IMR-90 (cell line): ENCODE measurements at regions not wholly inside any gene's neighbourhood (a gene's known extent, or its start where the extent isn't known, plus 50 kb on each side); places are given as distances from the start of the nearest gene placed in this dataset.

Experiments
- ATAC-seq: fragments of 200-7000 bp; cut with Tn5 transposase; 2 replicates; pipeline ENCODE4 v1.9.1; 2020; ENCODE audit warnings: low read depth, mild to moderate bottlenecking, moderate library complexity
- BruUV-seq: library from RNA; stranded (reverse); fragments of 400-500 nt; replicated peaks from 2 replicates; lab custom pipeline; 2021; lab: Mats Ljungman, UMichigan
- CTCF ChIA-PET: fragments of 300-600 bp; formaldehyde crosslinking; extraction: SDS; loops from one replicate; lab custom pipeline; 2021; ENCODE audit warnings: antibody characterized with exemption; lab: Yijun Ruan, JAX
- POLR2A ChIA-PET: fragments of 300-600 bp; sonication (Branson Sonifier 250); formaldehyde crosslinking; loops from one replicate; lab custom pipeline; 2022; ENCODE audit warnings: antibody characterized with exemption; ENCODE audit not compliant: unreplicated experiment; lab: Charles Lee
- DNase-seq: peaks from one replicate; pipeline ENCODE4 v3.0.0; 2013
- H2AFZ ChIP-seq: replicated peaks from 2 replicates; pipeline ENCODE3; 2013; ENCODE audit warnings: low read length, mild to moderate bottlenecking; ENCODE audit not compliant: poor library complexity
- H2AK5ac ChIP-seq: 2 replicates; pipeline ENCODE4 v1.6.1; 2013; ENCODE audit warnings: low read depth, low read length, inconsistent platforms
- H2AK9ac ChIP-seq: replicated peaks from 2 replicates; pipeline ENCODE3; 2013; ENCODE audit warnings: mild to moderate bottlenecking, low read depth, low read length, moderate library complexity; ENCODE audit not compliant: poor library complexity
- H2BK120ac ChIP-seq: 2 replicates; pipeline ENCODE4 v1.6.1; 2013; ENCODE audit warnings: low read depth, low read length, inconsistent platforms
- H2BK15ac ChIP-seq: 3 replicates; pipeline ENCODE4 v1.6.1; 2013; ENCODE audit warnings: low read depth, low read length, inconsistent platforms
- H2BK20ac ChIP-seq: 2 replicates; pipeline ENCODE4 v1.6.1; 2013; ENCODE audit warnings: low read depth, mild to moderate bottlenecking, inconsistent platforms, low read length, moderate library complexity
- H2BK5ac ChIP-seq: 2 replicates; pipeline ENCODE4 v1.6.1; 2013; ENCODE audit warnings: mild to moderate bottlenecking, low read depth, low read length, inconsistent platforms; ENCODE audit not compliant: poor library complexity, severe bottlenecking
- H3K14ac ChIP-seq: replicated peaks from 2 replicates; pipeline ENCODE4 v1.6.1; 2013; ENCODE audit warnings: low read depth, low read length, inconsistent platforms
- H3K18ac ChIP-seq: 2 replicates; pipeline ENCODE4 v1.6.1; 2013; ENCODE audit warnings: low read depth, low read length, control low read depth
- H3K23ac ChIP-seq: 2 replicates; pipeline ENCODE4 v1.6.1; 2013; ENCODE audit warnings: low read depth, low read length, inconsistent platforms
- H3K27ac ChIP-seq: 2 replicates; pipeline ENCODE4 v1.5.1; 2013; ENCODE audit warnings: mild to moderate bottlenecking, control low read depth, low read length; ENCODE audit not compliant: insufficient read depth
- H3K27me3 ChIP-seq: 2 replicates; pipeline ENCODE4 v1.6.1; 2013; ENCODE audit warnings: low read length; ENCODE audit not compliant: control insufficient read depth, insufficient read depth
- H3K36me3 ChIP-seq: 2 replicates; pipeline ENCODE4 v1.6.1; 2013; ENCODE audit warnings: low read length, mixed read lengths; ENCODE audit not compliant: control insufficient read depth, insufficient read depth
- H3K4ac ChIP-seq: 2 replicates; pipeline ENCODE4 v1.6.1; 2013; ENCODE audit warnings: low read depth, low read length, inconsistent platforms
- H3K4me1 ChIP-seq: 2 replicates; pipeline ENCODE4 v1.6.1; 2013; ENCODE audit warnings: low read length, mixed read lengths; ENCODE audit not compliant: control insufficient read depth, insufficient read depth
- H3K4me2 ChIP-seq: 2 replicates; pipeline ENCODE4 v1.6.1; 2013; ENCODE audit warnings: low read depth, mild to moderate bottlenecking, control low read depth, low read length, moderate library complexity
- H3K4me3 ChIP-seq: 2 replicates; pipeline ENCODE4 v1.5.1; 2013; ENCODE audit warnings: low read depth, mild to moderate bottlenecking, control low read depth, low read length, moderate library complexity; ENCODE audit not compliant: insufficient read depth
- H3K56ac ChIP-seq: 2 replicates; pipeline ENCODE4 v1.6.1; 2013; ENCODE audit warnings: low read length, inconsistent platforms; ENCODE audit not compliant: insufficient read depth; ENCODE audit errors: extremely low read depth
- H3K79me1 ChIP-seq, 2 experiments: 2 replicates each; pipeline ENCODE4 v1.6.1; 2013; ENCODE audit warnings: low read length in 2 of 2, inconsistent platforms in 1 of 2, low read depth in 1 of 2
- H3K9ac ChIP-seq: 2 replicates; pipeline ENCODE4 v1.6.1; 2013; ENCODE audit warnings: low read depth, low read length, control low read depth
- H3K9me1 ChIP-seq: 2 replicates; pipeline ENCODE4 v1.6.1; 2013; ENCODE audit warnings: low read length, inconsistent platforms; ENCODE audit not compliant: insufficient read depth
- H3K9me3 ChIP-seq: 2 replicates; pipeline ENCODE4 v1.6.1; 2013; ENCODE audit warnings: low read length; ENCODE audit not compliant: control insufficient read depth, insufficient read depth
- H4K20me1 ChIP-seq: 2 replicates; pipeline ENCODE4 v1.6.1; 2013; ENCODE audit warnings: low read length, inconsistent platforms; ENCODE audit not compliant: insufficient read depth
- H4K5ac ChIP-seq: 2 replicates; pipeline ENCODE4 v1.6.1; 2013; ENCODE audit warnings: mild to moderate bottlenecking, low read depth, low read length, control low read depth
- H4K8ac ChIP-seq, 2 experiments: 2 replicates each; pipeline ENCODE4 v1.6.1; 2013; ENCODE audit warnings: low read depth in 2 of 2, low read length in 2 of 2, control low read depth in 1 of 2, inconsistent platforms in 1 of 2
- H4K91ac ChIP-seq: 2 replicates; pipeline ENCODE4 v1.6.1; 2013; ENCODE audit warnings: low read depth, low read length, inconsistent platforms; ENCODE audit not compliant: insufficient read depth
- CTCF ChIP-seq: conservative IDR thresholded peaks from 2 replicates; pipeline ENCODE4 v1.5.1; 2012; ENCODE audit warnings: mild to moderate bottlenecking, low read depth, low read length, improper control_type of control experiment
- RAD21 ChIP-seq: IDR thresholded peaks from 2 replicates; pipeline ENCODE4 v1.6.1; 2012; ENCODE audit warnings: low read length, improper control_type of control experiment
- RFX5 ChIP-seq: IDR thresholded peaks from 2 replicates; pipeline ENCODE4 v1.8.0; 2012; ENCODE audit warnings: low read depth, mild to moderate bottlenecking, low read length, moderate library complexity
- USF2 ChIP-seq: fragments of 150-350 bp; IDR thresholded peaks from 2 replicates; pipeline ENCODE4 v1.6.1; 2017; ENCODE audit warnings: mild to moderate bottlenecking, antibody characterized with exemption, low read length, low read depth
- WGBS, 2 experiments: methylation state at CpG; one replicate each; pipeline versions ENCODE4 v1.1.5 to v1.1.7; 2013; ENCODE audit warnings: missing lambda C conversion rate in 2 of 2; ENCODE audit not compliant: insufficient read length in 1 of 2; ENCODE audit errors: extremely low coverage in 2 of 2; 5-methylcytosine and 5-hydroxymethylcytosine counted together
- dilution Hi-C: fragments of 300-500 bp; cut with HindIII; formaldehyde crosslinking; loops from one replicate; pipeline ENCODE4 v1.14.3; 2018; ENCODE audit warnings: low sequenced_read_pairs; ENCODE audit not compliant: unreplicated experiment
- in situ Hi-C: fragments of 300-500 bp; cut with MboI; formaldehyde crosslinking; loops from 3 replicates; pipeline ENCODE4 v1.14.3; 2019; ENCODE audit warnings: low sequenced_read_pairs, inconsistent platforms, mixed read lengths
- intact Hi-C: fragments of 100-400 bp; cut with micrococcal nuclease; formaldehyde crosslinking; loops from 2 replicates; pipeline ENCODE4 v1.10.0; 2022

- H4K20me1 ChIP-seq: no peaks in the 10 kb centered on the region
- H3K9me3 ChIP-seq: no peaks in the 10 kb centered on the region
- no peak overlapping the region for H3K4me3 ChIP-seq
- no peak overlapping the region for H3K23ac ChIP-seq
- no peak overlapping the region for H3K18ac ChIP-seq
- ChIA-PET POLR2A (no interaction called here), CTCF (no interaction called here)
- no peak overlapping the region for H3K14ac ChIP-seq
- no peak overlapping the region for H4K5ac ChIP-seq
- no peak overlapping the region for H3K56ac ChIP-seq
- no peak overlapping the region for H3K4me2 ChIP-seq
- no peak overlapping the region for H4K91ac ChIP-seq
- H3K79me1 ChIP-seq: no peaks in the 10 kb centered on the region
- no peaks in the 10 kb centered on the region for H3K36me3 ChIP-seq
- H3K9ac ChIP-seq: no peak overlapping the region
- no peak overlapping the region for H2BK15ac ChIP-seq
- H3K27ac ChIP-seq: no peak overlapping the region
- H2AK9ac ChIP-seq: no peak overlapping the region
- DNase-seq (no peak), ATAC-seq (no peak; the same call in 1 of the 2 replicates)
- no peak overlapping the region for H2BK5ac ChIP-seq
- H3K4me1 ChIP-seq: peaks cover 3% of the 10 kb centered on the region; the same call in 1 of the 2 replicates
- peak overlapping the region; percentile 8; the same call in 1 of the 2 replicates for H2AK5ac ChIP-seq
- BruUV-seq: no TSS peak
- dilution Hi-C loops (no loop called here), intact Hi-C loops (no loop called here), in situ Hi-C loops (no loop called here)
- TF ChIP-seq RAD21 (no peak), USF2 (no peak), RFX5 (no peak), CTCF (no peak)
- no peak overlapping the region; the same call in 1 of the 2 replicates for H3K4ac ChIP-seq
- WGBS, 2 experiments: 80% methylated on average over 1 of the region's 6 CpGs; no CpG with 5 or more reads in 1 of the 2 experiments
- no peak overlapping the region for H2AFZ ChIP-seq
- no peaks in the 10 kb centered on the region; the same call in 1 of the 2 replicates for H3K27me3 ChIP-seq
- no peak overlapping the region for H2BK120ac ChIP-seq
- H4K8ac ChIP-seq: no peak overlapping the region
- no peak overlapping the region for H2BK20ac ChIP-seq
- H3K9me1 ChIP-seq: no peaks in the 10 kb centered on the region; the same call in 1 of the 2 replicates
Measured at GRCh38 chr10:78511324-78512204, 477.9 kb downstream of the RPS24 start.
